Fibroblast of peridontal ligament (primary cell): ENCODE measurements at regions not wholly inside any gene's neighbourhood (a gene's known extent, or its start where the extent isn't known, plus 50 kb on each side); places are given as distances from the start of the nearest gene placed in this dataset.
"Not testable (repeated sequence)": the region's sequence is repeated elsewhere in the genome, so short reads cannot be mapped to it uniquely, and the experiment has no call there.

Experiments
- DNase-seq: peaks from one replicate; pipeline ENCODE4 v3.0.0-alpha.2; 2010; ENCODE audit errors: extremely low read depth

GRCh38 chr2:241957276-241957675 lies 87.7 kb downstream of the RTP5 start:
- DNase-seq: no peak

- no peak for DNase-seq
Observed at GRCh38 chr2:241958818-241959545, 89.5 kb downstream of the RTP5 start.

GRCh38 chr2:241959751-241960269 lies 90.3 kb downstream of the RTP5 start:
- DNase-seq: no peak

GRCh38 chr2:241961454-241961853 lies 91.9 kb downstream of the RTP5 start:
- DNase-seq: no peak

GRCh38 chr2:241964133-241964532 lies 94.6 kb downstream of the RTP5 start:
- no peak for DNase-seq

GRCh38 chr2:241965931-241966412 lies 96.4 kb downstream of the RTP5 start:
- peak; percentile 92 for DNase-seq

GRCh38 chr2:241966647-241967466 lies 97.3 kb downstream of the RTP5 start:
- DNase-seq: no peak

GRCh38 chr2:241967467-241968144 lies 98.1 kb downstream of the RTP5 start:
- no peak for DNase-seq

GRCh38 chr2:241968417-241968816 lies 98.9 kb downstream of the RTP5 start:
- no peak for DNase-seq

- not testable (repeated sequence) for DNase-seq
Observed at GRCh38 chr2:241969182-241969581, 99.7 kb downstream of the RTP5 start.

GRCh38 chr2:241970716-241971115 lies 101.2 kb downstream of the RTP5 start:
- DNase-seq: no peak

- no peak for DNase-seq
Observed at GRCh38 chr2:241974096-241974495, 104.6 kb downstream of the RTP5 start.

- DNase-seq: no peak
Observed at GRCh38 chr2:241974851-241975592, 105.5 kb downstream of the RTP5 start.

- no peak for DNase-seq
Observed at GRCh38 chr2:241975593-241976284, 106.2 kb downstream of the RTP5 start.

GRCh38 chr2:241976296-241976695 lies 106.8 kb downstream of the RTP5 start:
- DNase-seq: no peak

- no peak for DNase-seq
Observed at GRCh38 chr2:241977557-241978300, 108.2 kb downstream of the RTP5 start.

GRCh38 chr2:241978670-241979069 lies 109.1 kb downstream of the RTP5 start:
- no peak for DNase-seq

GRCh38 chr2:241980193-241980592 lies 110.7 kb downstream of the RTP5 start:
- no peak for DNase-seq

- DNase-seq: no peak
Observed at GRCh38 chr2:241981076-241981700, 111.7 kb downstream of the RTP5 start.
